DOHH2 (cell line): ENCODE measurements at regions not wholly inside any gene's neighbourhood (a gene's known extent, or its start where the extent isn't known, plus 50 kb on each side); places are given as distances from the start of the nearest gene placed in this dataset.

ENCODE experiments used
- H3F3A ChIP-seq: fragments of 200-600 bp; sonication (generic), shearing (Covaris generic); 2 replicates; pipeline ENCODE4 v1.6.0; 2016; ENCODE audit warnings: antibody characterized with exemption, mild to moderate bottlenecking; ENCODE audit not compliant: control insufficient read depth, insufficient read depth
- H3K27ac ChIP-seq: fragments of 200-600 bp; sonication (generic); 2 replicates; pipeline ENCODE4 v1.5.1; 2014; ENCODE audit warnings: low read depth, mild to moderate bottlenecking, low read length, moderate library complexity
- H3K27me3 ChIP-seq: fragments of 200-600 bp; sonication (generic); 2 replicates; pipeline ENCODE4 v1.6.1; 2014; ENCODE audit warnings: mild to moderate bottlenecking, low read length, mixed read lengths; ENCODE audit not compliant: control insufficient read depth
- H3K36me3 ChIP-seq: fragments of 200-600 bp; sonication (generic); 2 replicates; pipeline ENCODE4 v1.6.1; 2014; ENCODE audit warnings: mild to moderate bottlenecking, low read length, moderate library complexity, mixed read lengths; ENCODE audit not compliant: control insufficient read depth
- H3K4me1 ChIP-seq: fragments of 200-600 bp; sonication (generic); 2 replicates; pipeline ENCODE4 v1.6.1; 2014; ENCODE audit warnings: mild to moderate bottlenecking, low read length, mixed read lengths; ENCODE audit not compliant: control insufficient read depth
- H3K4me2 ChIP-seq: fragments of 200-600 bp; sonication (generic); 2 replicates; pipeline ENCODE4 v1.6.0; 2014; ENCODE audit warnings: mild to moderate bottlenecking, low read length, moderate library complexity
- H3K4me3 ChIP-seq: fragments of 200-600 bp; sonication (generic); 2 replicates; pipeline ENCODE4 v1.5.1; 2014; ENCODE audit warnings: mild to moderate bottlenecking, low read length, mixed read lengths
- H3K79me2 ChIP-seq: fragments of 200-600 bp; sonication (generic); 2 replicates; pipeline ENCODE4 v1.6.1; 2014; ENCODE audit warnings: mild to moderate bottlenecking, low read length, mixed read lengths; ENCODE audit not compliant: control insufficient read depth
- H3K9me2 ChIP-seq: fragments of 200-600 bp; sonication (generic); replicated peaks from 2 replicates; pipeline ENCODE4 v1.6.1; 2014; ENCODE audit warnings: mild to moderate bottlenecking, low read length, mixed read lengths; ENCODE audit not compliant: control insufficient read depth
- H3K9me3 ChIP-seq: fragments of 200-600 bp; sonication (generic); 2 replicates; pipeline ENCODE4 v1.6.1; 2014; ENCODE audit warnings: antibody characterized with exemption, low read length, mixed read lengths; ENCODE audit not compliant: control insufficient read depth, insufficient read depth
- H4K20me1 ChIP-seq: fragments of 200-600 bp; sonication (generic); 2 replicates; pipeline ENCODE4 v1.6.0; 2014; ENCODE audit warnings: low read depth, mild to moderate bottlenecking, antibody characterized with exemption, low read length, moderate library complexity; ENCODE audit not compliant: control insufficient read depth, insufficient read depth
- CTCF ChIP-seq: fragments of 200-600 bp; sonication (generic); IDR thresholded peaks from one replicate; pipeline ENCODE4 v1.5.1; 2014; ENCODE audit warnings: antibody characterized with exemption, mild to moderate bottlenecking, low read depth, low read length; ENCODE audit not compliant: poor library complexity, severe bottlenecking
- EZH2phosphoT487 ChIP-seq: fragments of 200-600 bp; sonication (generic); IDR thresholded peaks from 2 replicates; pipeline ENCODE4 v1.6.1; 2017; ENCODE audit warnings: borderline replicate concordance, mild to moderate bottlenecking, antibody characterized with exemption, low read length, moderate library complexity, mixed read lengths

GRCh38 chr6:143581835-143582480 lies 70.4 kb upstream of the FUCA2 start:
- Histone ChIP-seq H3K9me2 (no peaks in the 10 kb centered on the region), H3K4me2 (no peak overlapping the region), H3K79me2 (no peaks in the 10 kb centered on the region), H3K4me3 (no peak overlapping the region), H3K4me1 (no peaks in the 10 kb centered on the region), H4K20me1 (no peaks in the 10 kb centered on the region), H3K27ac (no peak overlapping the region), H3K36me3 (no peaks in the 10 kb centered on the region), H3F3A (no peaks in the 10 kb centered on the region), H3K9me3 (no peaks in the 10 kb centered on the region), H3K27me3 (no peaks in the 10 kb centered on the region)
- TF ChIP-seq EZH2phosphoT487 (no peak), CTCF (no peak)

- Histone ChIP-seq H3K9me3 (no peaks in the 10 kb centered on the region), H3K79me2 (no peaks in the 10 kb centered on the region), H3K36me3 (no peaks in the 10 kb centered on the region), H3K4me1 (no peaks in the 10 kb centered on the region), H3K4me3 (no peak overlapping the region), H3K4me2 (no peak overlapping the region), H3F3A (no peaks in the 10 kb centered on the region), H3K27me3 (peaks cover 3% of the 10 kb centered on the region; the same call in 1 of the 2 replicates), H3K9me2 (no peaks in the 10 kb centered on the region), H3K27ac (no peak overlapping the region), H4K20me1 (no peaks in the 10 kb centered on the region)
- no peak for TF ChIP-seq EZH2phosphoT487
- TF ChIP-seq CTCF = no peak
Observed at GRCh38 chr6:143579703-143580102, 68.2 kb upstream of the FUCA2 start.

GRCh38 chr6:143578054-143578453 lies 66.5 kb upstream of the FUCA2 start:
- H3K27ac ChIP-seq = no peak overlapping the region
- no peaks in the 10 kb centered on the region for H3F3A ChIP-seq
- H3K4me3 ChIP-seq = no peak overlapping the region
- no peaks in the 10 kb centered on the region for H3K9me2 ChIP-seq
- H3K9me3 ChIP-seq = no peaks in the 10 kb centered on the region
- TF ChIP-seq EZH2phosphoT487 (no peak), CTCF (no peak)
- peaks cover 3% of the 10 kb centered on the region; the same call in 1 of the 2 replicates for H3K27me3 ChIP-seq
- H3K4me2 ChIP-seq = no peak overlapping the region
- no peaks in the 10 kb centered on the region for H3K79me2 ChIP-seq
- H4K20me1 ChIP-seq = no peaks in the 10 kb centered on the region
- no peaks in the 10 kb centered on the region for H3K4me1 ChIP-seq
- no peaks in the 10 kb centered on the region for H3K36me3 ChIP-seq
